HCT116 (cell line): ENCODE measurements at regions not wholly inside any gene's neighbourhood (a gene's known extent, or its start where the extent isn't known, plus 50 kb on each side); places are given as distances from the start of the nearest gene placed in this dataset.

Experiments
- EZH2phosphoT487 ChIP-seq: fragments of 200-600 bp; IDR thresholded peaks from 2 replicates; pipeline ENCODE4 v1.6.1; 2018; ENCODE audit warnings: antibody characterized with exemption, borderline replicate concordance
- POLR2A ChIP-seq: IDR thresholded peaks from 2 replicates; pipeline ENCODE4 v1.7.0; 2011; ENCODE audit warnings: borderline replicate concordance; ENCODE audit not compliant: insufficient read depth, insufficient read length; ENCODE audit errors: extremely low read depth
- POLR2AphosphoS5 ChIP-seq: IDR thresholded peaks from 2 replicates; pipeline ENCODE4 v1.6.1; 2011; ENCODE audit warnings: mild to moderate bottlenecking, low read depth, low read length, moderate library complexity
- TF ChIP-seq, protein P1 (sequence below), 3 experiments: fragments of 200-600 bp in 1 of 3; sonication (generic) in 1 of 3; IDR thresholded peaks in 2 of 3; conservative IDR thresholded peaks in 1 of 3; 2 replicates each; pipeline ENCODE4 v1.5.1; 2012 to 2017; ENCODE audit warnings: low read depth in 2 of 3, low read length in 2 of 3, antibody characterized with exemption in 1 of 3, borderline replicate concordance in 1 of 3, control low read depth in 1 of 3, mild to moderate bottlenecking in 1 of 3, mixed read lengths in 1 of 3, mixed run types in 1 of 3, moderate library complexity in 1 of 3; ENCODE audit not compliant: insufficient read depth in 1 of 3
- TF ChIP-seq, protein P2 (sequence below): IDR thresholded peaks from 2 replicates; pipeline ENCODE4 v1.6.1; 2012; ENCODE audit warnings: low read depth
- TF ChIP-seq, protein P3 (sequence below): IDR thresholded peaks from 2 replicates; pipeline ENCODE4 v1.6.1; 2012

DNA sequence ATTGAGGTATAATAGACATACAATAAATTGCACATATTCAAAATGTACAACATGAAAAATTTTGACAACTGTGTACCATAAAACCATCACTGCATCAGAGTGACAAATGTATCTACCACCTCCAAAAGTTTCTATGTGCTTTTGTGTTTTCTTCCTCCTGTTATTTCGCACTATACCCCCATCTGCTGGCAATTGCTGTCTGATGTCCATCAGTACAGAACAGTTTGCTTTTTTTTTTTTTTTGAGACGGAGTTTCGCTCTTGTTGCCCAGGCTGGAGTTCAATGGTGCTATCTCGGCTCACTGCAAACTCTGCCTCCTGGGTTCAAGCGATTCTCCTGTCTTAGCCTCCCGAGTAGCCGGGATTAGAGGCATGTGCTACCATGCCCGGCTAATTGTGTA lies 154.3 kb upstream of the GIMD1 start:
- TF ChIP-seq, protein P1, sequence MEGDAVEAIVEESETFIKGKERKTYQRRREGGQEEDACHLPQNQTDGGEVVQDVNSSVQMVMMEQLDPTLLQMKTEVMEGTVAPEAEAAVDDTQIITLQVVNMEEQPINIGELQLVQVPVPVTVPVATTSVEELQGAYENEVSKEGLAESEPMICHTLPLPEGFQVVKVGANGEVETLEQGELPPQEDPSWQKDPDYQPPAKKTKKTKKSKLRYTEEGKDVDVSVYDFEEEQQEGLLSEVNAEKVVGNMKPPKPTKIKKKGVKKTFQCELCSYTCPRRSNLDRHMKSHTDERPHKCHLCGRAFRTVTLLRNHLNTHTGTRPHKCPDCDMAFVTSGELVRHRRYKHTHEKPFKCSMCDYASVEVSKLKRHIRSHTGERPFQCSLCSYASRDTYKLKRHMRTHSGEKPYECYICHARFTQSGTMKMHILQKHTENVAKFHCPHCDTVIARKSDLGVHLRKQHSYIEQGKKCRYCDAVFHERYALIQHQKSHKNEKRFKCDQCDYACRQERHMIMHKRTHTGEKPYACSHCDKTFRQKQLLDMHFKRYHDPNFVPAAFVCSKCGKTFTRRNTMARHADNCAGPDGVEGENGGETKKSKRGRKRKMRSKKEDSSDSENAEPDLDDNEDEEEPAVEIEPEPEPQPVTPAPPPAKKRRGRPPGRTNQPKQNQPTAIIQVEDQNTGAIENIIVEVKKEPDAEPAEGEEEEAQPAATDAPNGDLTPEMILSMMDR (IDR thresholded peaks at IDR 0.05 in 2 of 3, conservative IDR thresholded peaks at IDR 0.05 in 1 of 3; ENCODE audit: borderline replicate concordance in 1 of 3, insufficient read depth in 1 of 3, low read depth in 2 of 3, low read length in 2 of 3), result peak in 2 of 3 experiments; percentile 12 to 31; a peak in 3 of 6 replicates
- TF ChIP-seq POLR2AphosphoS5, result no peak
- TF ChIP-seq, protein P2, sequence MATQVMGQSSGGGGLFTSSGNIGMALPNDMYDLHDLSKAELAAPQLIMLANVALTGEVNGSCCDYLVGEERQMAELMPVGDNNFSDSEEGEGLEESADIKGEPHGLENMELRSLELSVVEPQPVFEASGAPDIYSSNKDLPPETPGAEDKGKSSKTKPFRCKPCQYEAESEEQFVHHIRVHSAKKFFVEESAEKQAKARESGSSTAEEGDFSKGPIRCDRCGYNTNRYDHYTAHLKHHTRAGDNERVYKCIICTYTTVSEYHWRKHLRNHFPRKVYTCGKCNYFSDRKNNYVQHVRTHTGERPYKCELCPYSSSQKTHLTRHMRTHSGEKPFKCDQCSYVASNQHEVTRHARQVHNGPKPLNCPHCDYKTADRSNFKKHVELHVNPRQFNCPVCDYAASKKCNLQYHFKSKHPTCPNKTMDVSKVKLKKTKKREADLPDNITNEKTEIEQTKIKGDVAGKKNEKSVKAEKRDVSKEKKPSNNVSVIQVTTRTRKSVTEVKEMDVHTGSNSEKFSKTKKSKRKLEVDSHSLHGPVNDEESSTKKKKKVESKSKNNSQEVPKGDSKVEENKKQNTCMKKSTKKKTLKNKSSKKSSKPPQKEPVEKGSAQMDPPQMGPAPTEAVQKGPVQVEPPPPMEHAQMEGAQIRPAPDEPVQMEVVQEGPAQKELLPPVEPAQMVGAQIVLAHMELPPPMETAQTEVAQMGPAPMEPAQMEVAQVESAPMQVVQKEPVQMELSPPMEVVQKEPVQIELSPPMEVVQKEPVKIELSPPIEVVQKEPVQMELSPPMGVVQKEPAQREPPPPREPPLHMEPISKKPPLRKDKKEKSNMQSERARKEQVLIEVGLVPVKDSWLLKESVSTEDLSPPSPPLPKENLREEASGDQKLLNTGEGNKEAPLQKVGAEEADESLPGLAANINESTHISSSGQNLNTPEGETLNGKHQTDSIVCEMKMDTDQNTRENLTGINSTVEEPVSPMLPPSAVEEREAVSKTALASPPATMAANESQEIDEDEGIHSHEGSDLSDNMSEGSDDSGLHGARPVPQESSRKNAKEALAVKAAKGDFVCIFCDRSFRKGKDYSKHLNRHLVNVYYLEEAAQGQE, result no peak
- TF ChIP-seq EZH2phosphoT487, result no peak
- TF ChIP-seq, protein P3, sequence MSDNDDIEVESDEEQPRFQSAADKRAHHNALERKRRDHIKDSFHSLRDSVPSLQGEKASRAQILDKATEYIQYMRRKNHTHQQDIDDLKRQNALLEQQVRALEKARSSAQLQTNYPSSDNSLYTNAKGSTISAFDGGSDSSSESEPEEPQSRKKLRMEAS, result no peak
- TF ChIP-seq POLR2A, result no peak
